ENCODE measurements at regions not wholly inside any gene's neighbourhood (a gene's known extent, or its start where the extent isn't known, plus 50 kb on each side); places are given as distances from the start of the nearest gene placed in this dataset.

- peaks cover 47 to 56% of the 10 kb centered on the region in 2 donors for H3K27me3 ChIP-seq (ENCODE audit: control insufficient read depth in 1 of 2, insufficient read depth in 2 of 2, low read length in 2 of 2)
- H3K36me3 ChIP-seq (ENCODE audit: control insufficient read depth in 2 of 2, insufficient read depth in 2 of 2, low read length in 2 of 2), result no peaks in the 10 kb centered on the region
- H3K4me3 ChIP-seq (ENCODE audit: low read length in 2 of 2), result peak overlapping the region in 1 of 2 donors; percentile 73
- no peak overlapping the region for H3K27ac ChIP-seq (ENCODE audit: low read length)
- no peaks in the 10 kb centered on the region for H3K9me3 ChIP-seq (ENCODE audit: control insufficient read depth in 2 of 2, low read length in 2 of 2)
- H3K4me1 ChIP-seq (ENCODE audit: control insufficient read depth, insufficient read depth, low read length), result peaks cover 24% of the 10 kb centered on the region
- no peak overlapping the region for H3K9ac ChIP-seq (ENCODE audit: low read length in 2 of 2)
Measured at GRCh38 chr5:73234204-73234555, 61.2 kb downstream of the TMEM174 start.

GRCh38 chr5:73233461-73234203 is 60.6 kb downstream of the TMEM174 start:
- Histone ChIP-seq H3K4me1 (ENCODE audit: control insufficient read depth, insufficient read depth, low read length) (peaks cover 24% of the 10 kb centered on the region), H3K9ac (ENCODE audit: low read length in 2 of 2) (peak overlapping the region in 1 of 2 donors; percentile 38), H3K36me3 (ENCODE audit: control insufficient read depth in 2 of 2, insufficient read depth in 2 of 2, low read length in 2 of 2) (no peaks in the 10 kb centered on the region), H3K9me3 (ENCODE audit: control insufficient read depth in 2 of 2, low read length in 2 of 2) (no peaks in the 10 kb centered on the region), H3K27me3 (ENCODE audit: control insufficient read depth in 1 of 2, insufficient read depth in 2 of 2, low read length in 2 of 2) (peaks cover 44 to 56% of the 10 kb centered on the region in 2 donors), H3K27ac (ENCODE audit: low read length) (no peak overlapping the region), H3K4me3 (ENCODE audit: low read length in 2 of 2) (peak overlapping the region; percentile 62 to 73)

GRCh38 chr5:73233053-73233460 is 60.1 kb downstream of the TMEM174 start:
- no peaks in the 10 kb centered on the region for H3K36me3 ChIP-seq (ENCODE audit: control insufficient read depth in 2 of 2, insufficient read depth in 2 of 2, low read length in 2 of 2)
- H3K27ac ChIP-seq (ENCODE audit: low read length), result no peak overlapping the region
- peaks cover 24% of the 10 kb centered on the region for H3K4me1 ChIP-seq (ENCODE audit: control insufficient read depth, insufficient read depth, low read length)
- H3K27me3 ChIP-seq (ENCODE audit: control insufficient read depth in 1 of 2, insufficient read depth in 2 of 2, low read length in 2 of 2), result peaks cover 44 to 62% of the 10 kb centered on the region in 2 donors
- no peak overlapping the region for H3K9ac ChIP-seq (ENCODE audit: low read length in 2 of 2)
- peaks cover 0 to 2% of the 10 kb centered on the region in 2 donors for H3K9me3 ChIP-seq (ENCODE audit: control insufficient read depth in 2 of 2, low read length in 2 of 2)
- peak overlapping the region; percentile 62 to 73 for H3K4me3 ChIP-seq (ENCODE audit: low read length in 2 of 2)

- Histone ChIP-seq H3K9ac (ENCODE audit: low read length in 2 of 2) (no peak overlapping the region), H3K27ac (ENCODE audit: low read length) (no peak overlapping the region), H3K9me3 (ENCODE audit: control insufficient read depth in 2 of 2, low read length in 2 of 2) (peaks cover 0 to 2% of the 10 kb centered on the region in 2 donors), H3K4me1 (ENCODE audit: control insufficient read depth, insufficient read depth, low read length) (peaks cover 24% of the 10 kb centered on the region), H3K36me3 (ENCODE audit: control insufficient read depth in 2 of 2, insufficient read depth in 2 of 2, low read length in 2 of 2) (no peaks in the 10 kb centered on the region), H3K27me3 (ENCODE audit: control insufficient read depth in 1 of 2, insufficient read depth in 2 of 2, low read length in 2 of 2) (peaks cover 48 to 67% of the 10 kb centered on the region in 2 donors), H3K4me3 (ENCODE audit: low read length in 2 of 2) (peak overlapping the region; percentile 25 to 29)
Measured at GRCh38 chr5:73232266-73233041, 59.5 kb downstream of the TMEM174 start.

GRCh38 chr5:73231246-73231778 is 58.3 kb downstream of the TMEM174 start:
- peaks cover 0 to 2% of the 10 kb centered on the region in 2 donors for H3K9me3 ChIP-seq (ENCODE audit: control insufficient read depth in 2 of 2, low read length in 2 of 2)
- no peak overlapping the region for H3K27ac ChIP-seq (ENCODE audit: low read length)
- H3K4me3 ChIP-seq (ENCODE audit: low read length in 2 of 2), result no peak overlapping the region
- H3K9ac ChIP-seq (ENCODE audit: low read length in 2 of 2), result no peak overlapping the region
- peaks cover 50 to 67% of the 10 kb centered on the region in 2 donors for H3K27me3 ChIP-seq (ENCODE audit: control insufficient read depth in 1 of 2, insufficient read depth in 2 of 2, low read length in 2 of 2)
- H3K36me3 ChIP-seq (ENCODE audit: control insufficient read depth in 2 of 2, insufficient read depth in 2 of 2, low read length in 2 of 2), result no peaks in the 10 kb centered on the region
- peaks cover 24% of the 10 kb centered on the region for H3K4me1 ChIP-seq (ENCODE audit: control insufficient read depth, insufficient read depth, low read length)

GRCh38 chr5:73230264-73231245 is 57.6 kb downstream of the TMEM174 start:
- H3K27ac ChIP-seq (ENCODE audit: low read length), result no peak overlapping the region
- H3K4me1 ChIP-seq (ENCODE audit: control insufficient read depth, insufficient read depth, low read length), result peaks cover 24% of the 10 kb centered on the region
- peaks cover 48 to 68% of the 10 kb centered on the region in 2 donors for H3K27me3 ChIP-seq (ENCODE audit: control insufficient read depth in 1 of 2, insufficient read depth in 2 of 2, low read length in 2 of 2)
- H3K4me3 ChIP-seq (ENCODE audit: low read length in 2 of 2), result no peak overlapping the region
- H3K9ac ChIP-seq (ENCODE audit: low read length in 2 of 2), result no peak overlapping the region
- H3K36me3 ChIP-seq (ENCODE audit: control insufficient read depth in 2 of 2, insufficient read depth in 2 of 2, low read length in 2 of 2), result no peaks in the 10 kb centered on the region
- H3K9me3 ChIP-seq (ENCODE audit: control insufficient read depth in 2 of 2, low read length in 2 of 2), result peaks cover 0 to 2% of the 10 kb centered on the region in 2 donors

- Histone ChIP-seq H3K27ac (ENCODE audit: low read length) (no peak overlapping the region), H3K9ac (ENCODE audit: low read length in 2 of 2) (no peak overlapping the region), H3K27me3 (ENCODE audit: control insufficient read depth in 1 of 2, insufficient read depth in 2 of 2, low read length in 2 of 2) (peaks cover 46 to 62% of the 10 kb centered on the region in 2 donors)
Measured at GRCh38 chr5:73229271-73229670, 56.3 kb downstream of the TMEM174 start.

GRCh38 chr5:73228052-73228451 is 55.1 kb downstream of the TMEM174 start:
- Histone ChIP-seq H3K9me3 (ENCODE audit: control insufficient read depth in 2 of 2, low read length in 2 of 2) (peaks cover 0 to 2% of the 10 kb centered on the region in 2 donors), H3K9ac (ENCODE audit: low read length in 2 of 2) (no peak overlapping the region), H3K4me1 (ENCODE audit: control insufficient read depth, insufficient read depth, low read length) (peaks cover 12% of the 10 kb centered on the region), H3K27ac (ENCODE audit: low read length) (no peak overlapping the region), H3K27me3 (ENCODE audit: control insufficient read depth in 1 of 2, insufficient read depth in 2 of 2, low read length in 2 of 2) (peaks cover 40 to 52% of the 10 kb centered on the region in 2 donors), H3K4me3 (ENCODE audit: low read length in 2 of 2) (no peak overlapping the region), H3K36me3 (ENCODE audit: control insufficient read depth in 2 of 2, insufficient read depth in 2 of 2, low read length in 2 of 2) (no peaks in the 10 kb centered on the region)

More at GRCh38 chr5:73229271-73229670, 56.3 kb downstream of the TMEM174 start:
- H3K4me3 ChIP-seq (ENCODE audit: low read length in 2 of 2), result no peak overlapping the region
- H3K36me3 ChIP-seq (ENCODE audit: control insufficient read depth in 2 of 2, insufficient read depth in 2 of 2, low read length in 2 of 2), result no peaks in the 10 kb centered on the region
- H3K9me3 ChIP-seq (ENCODE audit: control insufficient read depth in 2 of 2, low read length in 2 of 2), result peaks cover 0 to 2% of the 10 kb centered on the region in 2 donors
- peaks cover 23% of the 10 kb centered on the region for H3K4me1 ChIP-seq (ENCODE audit: control insufficient read depth, insufficient read depth, low read length)
